A673 (cell line): ENCODE measurements at regions not wholly inside any gene's neighbourhood (a gene's known extent, or its start where the extent isn't known, plus 50 kb on each side); places are given as distances from the start of the nearest gene placed in this dataset.

Source experiments
- EZH2 ChIP-seq: fragments of 200-600 bp; sonication (generic); IDR thresholded peaks from 2 replicates; pipeline ENCODE4 v1.6.1; 2017; ENCODE audit warnings: borderline replicate concordance, low read depth, mild to moderate bottlenecking, mixed read lengths, antibody characterized with exemption, low read length; ENCODE audit not compliant: poor library complexity, severe bottlenecking
- TF ChIP-seq, protein P1 (sequence below): fragments of 300-800, 200-600 bp; sonication (generic); conservative IDR thresholded peaks from 2 replicates; pipeline ENCODE4 v1.5.1; 2017; ENCODE audit warnings: low read depth, mild to moderate bottlenecking, antibody characterized with exemption, low read length, moderate library complexity, mixed read lengths

DNA sequence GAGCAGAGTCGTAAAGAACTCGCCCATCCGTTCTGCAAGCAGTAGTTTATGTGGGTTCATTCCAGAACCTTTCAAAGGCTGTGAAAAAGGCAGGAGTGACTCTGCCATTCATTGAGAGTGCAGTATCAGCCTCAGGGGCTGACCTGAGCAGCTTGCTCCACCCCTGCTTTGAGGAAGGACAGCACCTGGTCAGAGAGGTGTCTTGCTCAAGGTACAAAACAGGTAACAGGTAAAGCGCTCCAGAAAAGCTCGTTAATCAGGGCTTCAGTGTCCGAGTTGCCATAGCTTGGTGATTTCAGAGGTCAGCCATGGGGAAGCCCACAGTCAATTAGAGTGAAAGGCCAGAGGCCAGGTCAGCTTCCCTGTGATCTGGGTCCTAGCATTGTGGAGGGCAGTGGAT, 251.1 kb downstream of the ABCC12 start:
- TF ChIP-seq, protein P1, sequence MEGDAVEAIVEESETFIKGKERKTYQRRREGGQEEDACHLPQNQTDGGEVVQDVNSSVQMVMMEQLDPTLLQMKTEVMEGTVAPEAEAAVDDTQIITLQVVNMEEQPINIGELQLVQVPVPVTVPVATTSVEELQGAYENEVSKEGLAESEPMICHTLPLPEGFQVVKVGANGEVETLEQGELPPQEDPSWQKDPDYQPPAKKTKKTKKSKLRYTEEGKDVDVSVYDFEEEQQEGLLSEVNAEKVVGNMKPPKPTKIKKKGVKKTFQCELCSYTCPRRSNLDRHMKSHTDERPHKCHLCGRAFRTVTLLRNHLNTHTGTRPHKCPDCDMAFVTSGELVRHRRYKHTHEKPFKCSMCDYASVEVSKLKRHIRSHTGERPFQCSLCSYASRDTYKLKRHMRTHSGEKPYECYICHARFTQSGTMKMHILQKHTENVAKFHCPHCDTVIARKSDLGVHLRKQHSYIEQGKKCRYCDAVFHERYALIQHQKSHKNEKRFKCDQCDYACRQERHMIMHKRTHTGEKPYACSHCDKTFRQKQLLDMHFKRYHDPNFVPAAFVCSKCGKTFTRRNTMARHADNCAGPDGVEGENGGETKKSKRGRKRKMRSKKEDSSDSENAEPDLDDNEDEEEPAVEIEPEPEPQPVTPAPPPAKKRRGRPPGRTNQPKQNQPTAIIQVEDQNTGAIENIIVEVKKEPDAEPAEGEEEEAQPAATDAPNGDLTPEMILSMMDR = no peak
- no peak for TF ChIP-seq EZH2
